ENCODE measurements at regions not wholly inside any gene's neighbourhood (a gene's known extent, or its start where the extent isn't known, plus 50 kb on each side); places are given as distances from the start of the nearest gene placed in this dataset.

GRCh38 chr3:178267158-178267844 lies 268.9 kb upstream of the KCNMB2 start:
- TF ChIP-seq CTCF (IDR thresholded peaks at IDR 0.05; ENCODE audit: low read depth, low read length) = no peak
- no peak for TF ChIP-seq MYC (IDR thresholded peaks at IDR 0.05; ENCODE audit: low read depth, low read length)
- TF ChIP-seq POLR2A (IDR thresholded peaks at IDR 0.05; ENCODE audit: extremely low read depth, insufficient read length) = no peak
- no peak for TF ChIP-seq MAX (IDR thresholded peaks at IDR 0.05; ENCODE audit: low read depth, low read length)

GRCh38 chr3:178270838-178271237 lies 265.4 kb upstream of the KCNMB2 start:
- DNase-seq (ENCODE audit: low read depth) = no peak
- TF ChIP-seq MYC (IDR thresholded peaks at IDR 0.05; ENCODE audit: low read depth, low read length) (no peak), MAX (IDR thresholded peaks at IDR 0.05; ENCODE audit: low read depth, low read length) (no peak), CTCF (IDR thresholded peaks at IDR 0.05; ENCODE audit: low read depth, low read length) (no peak), POLR2A (IDR thresholded peaks at IDR 0.05; ENCODE audit: extremely low read depth, insufficient read length) (no peak)

More at GRCh38 chr3:178267158-178267844, 268.9 kb upstream of the KCNMB2 start:
- no peak overlapping the region for H3K4me3 ChIP-seq (ENCODE audit: low read depth, low read length)
- no peak for DNase-seq (ENCODE audit: low read depth)

GRCh38 chr3:178271740-178272387 lies 264.4 kb upstream of the KCNMB2 start:
- DNase-seq (ENCODE audit: low read depth) = no peak
- TF ChIP-seq MYC (IDR thresholded peaks at IDR 0.05; ENCODE audit: low read depth, low read length) = no peak
- TF ChIP-seq CTCF (IDR thresholded peaks at IDR 0.05; ENCODE audit: low read depth, low read length) = no peak
- TF ChIP-seq POLR2A (IDR thresholded peaks at IDR 0.05; ENCODE audit: extremely low read depth, insufficient read length) = no peak
- TF ChIP-seq MAX (IDR thresholded peaks at IDR 0.05; ENCODE audit: low read depth, low read length) = no peak
- no peak overlapping the region for H3K4me3 ChIP-seq (ENCODE audit: low read depth, low read length)

More at GRCh38 chr3:178270838-178271237, 265.4 kb upstream of the KCNMB2 start:
- H3K4me3 ChIP-seq (ENCODE audit: low read depth, low read length) = no peak overlapping the region

GRCh38 chr3:178272841-178273240 lies 263.4 kb upstream of the KCNMB2 start:
- DNase-seq (ENCODE audit: low read depth) = no peak
- no peak overlapping the region for H3K4me3 ChIP-seq (ENCODE audit: low read depth, low read length)
- no peak for TF ChIP-seq MYC (IDR thresholded peaks at IDR 0.05; ENCODE audit: low read depth, low read length)
- no peak for TF ChIP-seq MAX (IDR thresholded peaks at IDR 0.05; ENCODE audit: low read depth, low read length)
- TF ChIP-seq POLR2A (IDR thresholded peaks at IDR 0.05; ENCODE audit: extremely low read depth, insufficient read length) = no peak
- TF ChIP-seq CTCF (IDR thresholded peaks at IDR 0.05; ENCODE audit: low read depth, low read length) = no peak

GRCh38 chr3:178274711-178275110 lies 261.5 kb upstream of the KCNMB2 start:
- DNase-seq (ENCODE audit: low read depth) = no peak
- no peak for TF ChIP-seq MAX (IDR thresholded peaks at IDR 0.05; ENCODE audit: low read depth, low read length)
- TF ChIP-seq POLR2A (IDR thresholded peaks at IDR 0.05; ENCODE audit: extremely low read depth, insufficient read length) = no peak
- no peak for TF ChIP-seq CTCF (IDR thresholded peaks at IDR 0.05; ENCODE audit: low read depth, low read length)
- TF ChIP-seq MYC (IDR thresholded peaks at IDR 0.05; ENCODE audit: low read depth, low read length) = no peak

More at GRCh38 chr3:178274711-178275110, 261.5 kb upstream of the KCNMB2 start:
- no peak overlapping the region for H3K4me3 ChIP-seq (ENCODE audit: low read depth, low read length)
